ENCODE measurements at regions not wholly inside any gene's neighbourhood (a gene's known extent, or its start where the extent isn't known, plus 50 kb on each side); places are given as distances from the start of the nearest gene placed in this dataset.
"Not testable (repeated sequence)": the region's sequence is repeated elsewhere in the genome, so short reads cannot be mapped to it uniquely, and the experiment has no call there.

DNA sequence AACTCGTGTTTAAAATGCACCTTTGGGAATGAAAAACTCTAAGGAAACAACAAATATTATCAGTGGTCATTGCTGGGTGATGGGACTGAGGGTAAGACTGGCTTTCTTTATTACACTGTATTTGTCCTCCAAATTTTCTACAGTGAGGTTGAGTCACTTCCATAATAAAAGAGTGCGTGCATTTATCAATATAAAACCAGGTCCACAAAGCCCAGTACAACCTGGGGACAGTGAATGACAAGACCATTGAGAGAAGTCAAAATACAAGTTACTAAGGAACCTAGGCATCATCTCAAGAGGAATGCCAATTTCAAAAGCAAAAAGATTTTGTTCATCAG lies 76.4 kb downstream of the MAGED4 start:
- no peak for DNase-seq

GRCh38 chrX:52261463-52262194 lies 76.9 kb downstream of the MAGED4 start:
- DNase-seq: peak; percentile 86

GRCh38 chrX:52262195-52262546 lies 77.5 kb downstream of the MAGED4 start:
- DNase-seq: no peak

GRCh38 chrX:52263417-52263816 lies 78.7 kb downstream of the MAGED4 start:
- no peak for DNase-seq

DNA sequence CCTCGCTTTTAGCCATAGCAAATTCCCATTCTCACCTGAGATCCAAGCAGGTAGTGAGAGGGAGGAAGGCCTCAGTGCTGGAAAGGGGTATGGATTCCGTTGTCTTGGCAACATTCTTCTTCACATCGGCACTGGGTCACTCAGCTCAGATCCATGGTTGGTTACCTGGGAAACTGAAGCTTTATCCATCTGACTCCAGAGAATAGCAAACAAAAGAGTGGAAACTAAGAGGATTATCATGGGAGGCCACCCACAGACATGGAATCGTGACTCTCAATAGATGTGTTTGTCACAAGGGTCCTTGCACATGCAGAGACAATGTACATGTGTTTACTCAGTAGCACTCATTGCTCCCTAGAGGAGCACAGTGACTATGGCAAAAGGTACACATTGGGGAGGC lies 81.0 kb downstream of the MAGED4 start:
- no peak for DNase-seq

DNA sequence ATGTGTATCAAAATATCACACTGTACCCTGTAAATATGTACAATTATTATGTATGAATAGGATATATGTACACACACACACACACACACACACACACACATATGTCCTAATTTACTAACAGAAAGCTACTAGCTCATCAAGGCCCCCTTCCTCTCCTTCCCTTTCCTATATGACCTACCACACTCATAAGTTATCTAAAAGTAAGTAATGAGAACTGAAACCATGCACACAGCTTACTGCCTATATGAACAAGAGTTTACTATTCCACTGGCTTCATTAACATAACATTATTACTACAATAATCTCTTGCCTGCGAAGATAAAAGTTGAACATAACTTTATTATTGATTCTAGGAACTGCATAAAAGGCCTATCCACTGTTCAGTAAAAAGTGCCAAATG lies 83.8 kb downstream of the MAGED4 start:
- DNase-seq: not testable (repeated sequence)

DNA sequence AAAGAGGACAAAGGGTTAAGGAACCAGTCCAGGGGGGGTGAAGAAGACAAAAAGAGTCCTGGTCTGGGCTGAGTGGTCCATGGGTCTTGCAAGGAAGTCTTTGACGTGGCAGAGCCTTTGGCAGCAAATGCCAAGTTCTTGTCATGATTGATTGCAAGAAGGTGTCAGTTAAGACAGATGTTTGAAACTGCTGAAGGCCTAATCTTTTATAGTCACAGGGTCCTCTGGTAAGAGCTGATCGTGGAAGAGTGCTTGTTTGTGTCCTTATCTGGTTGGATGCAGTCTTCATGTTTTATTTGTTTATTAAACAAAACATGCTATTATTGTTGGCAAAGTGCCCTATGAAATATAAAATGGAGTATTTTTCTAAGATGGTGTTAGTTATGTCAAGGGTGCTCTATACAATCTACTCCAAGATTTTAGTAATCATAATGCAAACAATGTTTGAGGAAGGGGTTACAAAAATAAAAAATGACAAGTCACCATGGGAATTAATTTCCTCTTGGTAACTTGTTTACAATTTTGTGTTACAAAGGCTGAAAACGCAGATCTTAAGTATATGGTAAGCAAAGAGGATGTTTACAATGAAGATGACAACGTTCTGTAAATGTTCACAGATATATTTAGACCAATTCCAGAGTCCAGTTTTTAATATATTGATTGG lies 85.9 kb downstream of the MAGED4 start:
- DNase-seq: no peak

DNA sequence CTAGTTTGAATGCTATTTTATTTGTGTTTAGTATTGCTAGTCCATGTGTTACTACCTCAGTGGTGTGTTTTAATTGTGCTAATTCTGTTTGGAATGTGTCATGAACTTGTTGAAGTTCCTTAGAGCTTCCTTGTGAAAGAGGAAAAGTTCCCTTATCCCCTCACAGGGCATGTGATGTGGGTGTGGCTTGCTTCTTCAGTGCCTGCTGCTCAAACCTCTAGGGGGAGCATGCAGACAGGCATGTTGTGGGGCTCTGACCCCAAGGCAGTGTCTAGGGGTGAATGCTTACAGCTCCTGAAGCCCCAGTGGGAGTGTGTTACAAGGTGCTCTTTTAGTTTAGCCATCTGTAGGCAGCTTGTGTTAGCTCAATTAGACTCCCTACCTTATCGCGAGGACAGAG lies 86.5 kb downstream of the MAGED4 start:
- no peak for DNase-seq

GRCh38 chrX:52277666-52278065 lies 91.2 kb upstream of the XAGE2 start:
- DNase-seq: no peak

GRCh38 chrX:52280812-52281211 lies 88.0 kb upstream of the XAGE2 start:
- DNase-seq: no peak

- DNase-seq: no peak
These were observed 84.0 kb upstream of the XAGE2 start for GRCh38 chrX:52284865-52285264.

GRCh38 chrX:52298968-52299367 lies 69.9 kb upstream of the XAGE2 start:
- not testable (repeated sequence) for DNase-seq

GRCh38 chrX:52308532-52308931 lies 60.3 kb upstream of the XAGE2 start:
- DNase-seq: not testable (repeated sequence)
